H9 (cell line): ENCODE measurements at regions not wholly inside any gene's neighbourhood (a gene's known extent, or its start where the extent isn't known, plus 50 kb on each side); places are given as distances from the start of the nearest gene placed in this dataset.

ENCODE experiments used
- DNase-seq: peaks from one replicate; pipeline ENCODE4 v3.0.0-alpha.2; 2017
- H2AFZ ChIP-seq: one replicate; pipeline ENCODE4 v1.6.1; 2013; ENCODE audit warnings: mild to moderate bottlenecking, low read length, control low read depth, moderate library complexity
- H2AK5ac ChIP-seq: 2 replicates; pipeline ENCODE4 v1.6.1; 2013; ENCODE audit warnings: low read length, control low read depth, mixed read lengths; ENCODE audit not compliant: insufficient read length
- H2BK120ac ChIP-seq: one replicate; pipeline ENCODE4 v1.6.1; 2013; ENCODE audit warnings: low read depth, mild to moderate bottlenecking, low read length, control low read depth, inconsistent platforms; ENCODE audit not compliant: poor library complexity, severe bottlenecking
- H2BK12ac ChIP-seq: 2 replicates; pipeline ENCODE4 v1.6.1; 2013; ENCODE audit warnings: low read length, control low read depth, mixed read lengths, low read depth; ENCODE audit not compliant: insufficient read length
- H2BK15ac ChIP-seq: 2 replicates; pipeline ENCODE4 v1.6.1; 2013; ENCODE audit warnings: low read depth, low read length, control low read depth
- H2BK20ac ChIP-seq: one replicate; pipeline ENCODE4 v1.6.1; 2013; ENCODE audit warnings: low read depth, mild to moderate bottlenecking, low read length, control low read depth, inconsistent platforms; ENCODE audit not compliant: poor library complexity, severe bottlenecking
- H2BK5ac ChIP-seq: 2 replicates; pipeline ENCODE4 v1.6.1; 2013; ENCODE audit warnings: low read length, control low read depth, mixed read lengths; ENCODE audit not compliant: insufficient read length
- H3K14ac ChIP-seq: 2 replicates; pipeline ENCODE4 v1.6.1; 2013; ENCODE audit warnings: low read length, control low read depth; ENCODE audit not compliant: insufficient read depth
- H3K18ac ChIP-seq: 2 replicates; pipeline ENCODE4 v1.6.1; 2013; ENCODE audit warnings: low read depth, mild to moderate bottlenecking, mixed read lengths, low read length, control low read depth; ENCODE audit not compliant: insufficient read length
- H3K23ac ChIP-seq: 2 replicates; pipeline ENCODE4 v1.6.1; 2013; ENCODE audit warnings: low read length, control low read depth, mixed read lengths, low read depth; ENCODE audit not compliant: insufficient read length
- H3K23me2 ChIP-seq: 2 replicates; pipeline ENCODE4 v1.6.1; 2013; ENCODE audit warnings: low read depth, mild to moderate bottlenecking, mixed read lengths, low read length, control low read depth; ENCODE audit not compliant: insufficient read length, poor library complexity, severe bottlenecking
- H3K27ac ChIP-seq: 2 replicates; pipeline ENCODE4 v1.5.1; 2013; ENCODE audit warnings: low read length, control low read depth, mixed read lengths, low read depth; ENCODE audit not compliant: insufficient read length
- H3K27me3 ChIP-seq: 2 replicates; pipeline ENCODE4 v1.6.1; 2013; ENCODE audit warnings: low read length, control low read depth, inconsistent platforms; ENCODE audit not compliant: insufficient read depth
- H3K4ac ChIP-seq: 2 replicates; pipeline ENCODE4 v1.6.1; 2013; ENCODE audit warnings: low read depth, mild to moderate bottlenecking, control low read depth, inconsistent platforms, low read length, moderate library complexity
- H3K4me1 ChIP-seq: 2 replicates; pipeline ENCODE4 v1.6.1; 2013; ENCODE audit warnings: low read length, control low read depth, inconsistent platforms; ENCODE audit not compliant: insufficient read depth
- H3K4me2 ChIP-seq: 2 replicates; pipeline ENCODE4 v1.6.1; 2013; ENCODE audit warnings: low read length, control low read depth, mixed read lengths; ENCODE audit not compliant: insufficient read length, insufficient read depth
- H3K56ac ChIP-seq: 2 replicates; pipeline ENCODE4 v1.6.1; 2013; ENCODE audit warnings: low read depth, mild to moderate bottlenecking, mixed read lengths, low read length, control low read depth; ENCODE audit not compliant: insufficient read length
- H3K79me1 ChIP-seq: 2 replicates; pipeline ENCODE4 v1.6.1; 2013; ENCODE audit warnings: low read depth, mild to moderate bottlenecking, moderate library complexity, low read length, control low read depth, inconsistent platforms; ENCODE audit not compliant: insufficient read depth, poor library complexity, severe bottlenecking
- H3K79me2 ChIP-seq: 2 replicates; pipeline ENCODE4 v1.6.1; 2013; ENCODE audit warnings: low read length, control low read depth, inconsistent platforms; ENCODE audit not compliant: insufficient read depth
- H3K9ac ChIP-seq: 2 replicates; pipeline ENCODE4 v1.6.1; 2013; ENCODE audit warnings: low read length, control low read depth, mixed read lengths; ENCODE audit not compliant: insufficient read length; ENCODE audit errors: extremely low read depth
- H3K9me3 ChIP-seq: one replicate; pipeline ENCODE4 v1.6.1; 2013; ENCODE audit warnings: low read depth, low read length, inconsistent platforms; ENCODE audit not compliant: control insufficient read depth
- H3T11ph ChIP-seq: one replicate; pipeline ENCODE4 v1.6.1; 2013; ENCODE audit warnings: mild to moderate bottlenecking, low read length, control low read depth, inconsistent platforms
- H4K20me1 ChIP-seq: one replicate; pipeline ENCODE4 v1.6.1; 2013; ENCODE audit not compliant: control insufficient read depth, insufficient read length, insufficient read depth
- H4K5ac ChIP-seq: 2 replicates; pipeline ENCODE4 v1.6.1; 2013; ENCODE audit warnings: low read depth, mild to moderate bottlenecking, mixed read lengths, low read length, control low read depth; ENCODE audit not compliant: insufficient read length
- H4K8ac ChIP-seq: replicated peaks from 2 replicates; pipeline ENCODE4 v1.6.1; 2013; ENCODE audit warnings: low read length, control low read depth, mixed read lengths, low read depth; ENCODE audit not compliant: insufficient read length
- H4K91ac ChIP-seq: 2 replicates; pipeline ENCODE4 v1.6.1; 2013; ENCODE audit warnings: low read depth, mild to moderate bottlenecking, moderate library complexity, mixed read lengths, low read length, control low read depth; ENCODE audit not compliant: insufficient read length
- H3K27ac Mint-ChIP-seq, 3 experiments: 2 replicates in 2 of 3; 3 replicates in 1 of 3; pipeline ENCODE4 v1.8.0; 2020 to 2021; ENCODE audit warnings: mixed read lengths in 3 of 3, mild to moderate bottlenecking in 1 of 3, moderate library complexity in 1 of 3
- H3K27me3 Mint-ChIP-seq: 2 replicates; pipeline ENCODE4 v1.8.0; 2021; ENCODE audit warnings: low read depth, mild to moderate bottlenecking, moderate library complexity, mixed read lengths
- H3K36me3 Mint-ChIP-seq, 3 experiments: 2 replicates in 2 of 3; 3 replicates in 1 of 3; pipeline ENCODE4 v1.8.0; 2020 to 2021; ENCODE audit warnings: low read depth in 3 of 3, mixed read lengths in 3 of 3; ENCODE audit not compliant: insufficient read depth in 1 of 3
- H3K4me1 Mint-ChIP-seq, 2 experiments: 2 replicates each; pipeline ENCODE4 v1.8.0; 2020; ENCODE audit warnings: mixed read lengths in 2 of 2
- H3K4me3 Mint-ChIP-seq, 2 experiments: 2 replicates in 1 of 2; 3 replicates in 1 of 2; pipeline ENCODE4 v1.8.0; 2020 to 2021; ENCODE audit warnings: mild to moderate bottlenecking in 2 of 2, mixed read lengths in 2 of 2, moderate library complexity in 1 of 2
- H3K9me3 Mint-ChIP-seq, 2 experiments: 2 replicates in 1 of 2; 3 replicates in 1 of 2; pipeline ENCODE4 v1.8.0; 2020; ENCODE audit warnings: mild to moderate bottlenecking in 2 of 2, mixed read lengths in 2 of 2, moderate library complexity in 1 of 2
- CTCF ChIP-seq: fragments of 200-600 bp; sonication (generic); conservative IDR thresholded peaks from 3 replicates; pipeline ENCODE4 v1.8.0; 2021; ENCODE audit warnings: antibody characterized with exemption, mild to moderate bottlenecking
- WGBS: extraction: QIAGEN DNeasy Blood & Tissue Kit; methylation state at CpG from one replicate; pipeline ENCODE4 v1.1.7; 2013; ENCODE audit warnings: missing lambda C conversion rate, low lambda C conversion rate, mixed read lengths; ENCODE audit not compliant: insufficient read length; ENCODE audit errors: extremely low coverage; 5-methylcytosine and 5-hydroxymethylcytosine counted together

GRCh38 chr3:98655666-98656065, 62.3 kb upstream of the CPOX start:
- H4K5ac ChIP-seq = no peak overlapping the region
- H2AK5ac ChIP-seq = no peak overlapping the region
- no peaks in the 10 kb centered on the region for H3K79me2 ChIP-seq
- Mint-ChIP-seq H3K4me1 (peaks cover 0 to 5% of the 10 kb centered on the region in 2 experiments; a peak in 2 of 4 replicates), H3K9me3 (no peaks in the 10 kb centered on the region), H3K27ac (no peak overlapping the region), H3K4me3 (no peak overlapping the region), H3K36me3 (no peaks in the 10 kb centered on the region), H3K27me3 (peaks cover 27% of the 10 kb centered on the region)
- H4K20me1 ChIP-seq = no peaks in the 10 kb centered on the region
- no peaks in the 10 kb centered on the region for H3K4me1 ChIP-seq
- no peaks in the 10 kb centered on the region for H3K79me1 ChIP-seq
- no peak overlapping the region for H2BK5ac ChIP-seq
- no peak overlapping the region for H2AFZ ChIP-seq
- H3K9me3 ChIP-seq = no peaks in the 10 kb centered on the region
- no peak overlapping the region for H3K4ac ChIP-seq
- no peak overlapping the region for H2BK120ac ChIP-seq
- H3T11ph ChIP-seq = no peak overlapping the region
- no peaks in the 10 kb centered on the region for H3K23me2 ChIP-seq
- WGBS = no CpG with 5 or more reads among the region's 3 CpGs
- no peak overlapping the region for H2BK15ac ChIP-seq
- no peak overlapping the region for H3K27ac ChIP-seq
- no peak overlapping the region for H2BK20ac ChIP-seq
- TF ChIP-seq CTCF = no peak
- H4K91ac ChIP-seq = no peak overlapping the region
- DNase-seq = no peak
- H3K18ac ChIP-seq = no peak overlapping the region
- H3K23ac ChIP-seq = no peak overlapping the region
- H2BK12ac ChIP-seq = no peak overlapping the region
- H3K27me3 ChIP-seq = no peaks in the 10 kb centered on the region
- no peak overlapping the region for H3K56ac ChIP-seq
- no peak overlapping the region for H3K4me2 ChIP-seq
- no peak overlapping the region for H4K8ac ChIP-seq
- H3K14ac ChIP-seq = no peak overlapping the region
- H3K9ac ChIP-seq = no peak overlapping the region
